ENCODE measurements at regions not wholly inside any gene's neighbourhood (a gene's known extent, or its start where the extent isn't known, plus 50 kb on each side); places are given as distances from the start of the nearest gene placed in this dataset.
"Not testable (repeated sequence)": the region's sequence is repeated elsewhere in the genome, so short reads cannot be mapped to it uniquely, and the experiment has no call there.

DNA sequence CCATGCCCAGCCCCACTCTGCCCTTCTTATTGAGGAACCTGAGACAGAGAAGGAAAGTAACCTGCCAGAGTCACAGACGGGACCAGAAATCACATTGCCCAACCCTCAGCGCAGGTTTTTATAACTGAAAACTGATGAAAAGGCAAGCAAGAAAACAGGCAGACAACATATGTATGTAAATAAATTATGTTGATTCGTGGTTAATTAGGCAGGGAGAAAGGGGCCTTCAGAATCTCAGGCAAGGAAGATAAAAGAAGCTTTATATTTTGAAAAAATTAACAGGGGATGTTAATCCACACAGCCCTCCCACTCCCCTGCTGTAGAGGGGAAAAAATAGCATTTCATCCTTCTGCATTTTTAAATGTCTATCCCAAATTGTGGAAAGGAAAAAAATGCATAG is 378.5 kb downstream of the PIK3C3 start:
- no peak for FAIRE-seq

GRCh38 chr18:42334931-42335330 is 379.9 kb downstream of the PIK3C3 start:
- TF ChIP-seq POLR2A (IDR thresholded peaks at IDR 0.05; ENCODE audit: low read depth, low read length) = no peak
- DNase-seq (ENCODE audit: insufficient read length, low spot score) (no peak), FAIRE-seq (no peak)

More for the DNA sequence above, 378.5 kb downstream of the PIK3C3 start:
- no peak for TF ChIP-seq POLR2A (IDR thresholded peaks at IDR 0.05; ENCODE audit: low read depth, low read length)
- no peak for TF ChIP-seq SPI1 (IDR thresholded peaks at IDR 0.05; ENCODE audit: low read depth, low read length)
- TF ChIP-seq POLR2AphosphoS5 (IDR thresholded peaks at IDR 0.05; ENCODE audit: low read depth, low read length) = no peak
- TF ChIP-seq PAX5 (IDR thresholded peaks at IDR 0.05; ENCODE audit: insufficient read depth, low read length, severe bottlenecking) = no peak
- DNase-seq (ENCODE audit: insufficient read length, low spot score) = no peak

DNA sequence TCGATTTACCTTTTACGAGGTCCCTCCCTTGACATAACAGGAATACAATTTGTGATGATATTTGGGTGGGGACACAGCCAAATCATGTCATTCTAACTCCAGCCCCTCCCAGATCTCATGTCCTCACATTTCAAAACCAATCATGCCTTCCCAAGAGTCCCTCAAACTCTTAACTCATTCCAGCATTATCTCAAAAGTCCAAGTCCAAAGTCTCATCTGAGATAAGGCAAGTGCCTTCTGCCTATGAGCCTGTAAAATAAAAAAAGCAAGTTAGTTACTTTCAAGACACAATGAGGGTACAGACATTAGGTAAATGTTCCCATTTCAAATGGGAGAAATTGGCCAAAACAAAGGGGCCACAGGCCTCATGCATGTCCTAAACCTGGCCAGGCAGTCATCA is 381.1 kb downstream of the PIK3C3 start:
- no peak for DNase-seq (ENCODE audit: insufficient read length, low spot score)
- TF ChIP-seq POLR2A (IDR thresholded peaks at IDR 0.05; ENCODE audit: low read depth, low read length) (no peak), POU2F2 (IDR thresholded peaks at IDR 0.05; ENCODE audit: low read depth, low read length) (no peak), TAF1 (IDR thresholded peaks at IDR 0.05; ENCODE audit: low read depth, low read length) (no peak), PAX5 (IDR thresholded peaks at IDR 0.05; ENCODE audit: insufficient read depth, low read length, severe bottlenecking) (no peak), POLR2AphosphoS5 (IDR thresholded peaks at IDR 0.05; ENCODE audit: low read depth, low read length) (no peak), SPI1 (IDR thresholded peaks at IDR 0.05; ENCODE audit: low read depth, low read length) (no peak)
- no peak for FAIRE-seq

GRCh38 chr18:42337337-42337736 is 382.3 kb downstream of the PIK3C3 start:
- not testable (repeated sequence) for FAIRE-seq; DNase-seq (ENCODE audit: insufficient read length, low spot score)

GRCh38 chr18:42338683-42339082 is 383.6 kb downstream of the PIK3C3 start:
- FAIRE-seq = no peak
- no peak for DNase-seq (ENCODE audit: insufficient read length, low spot score)
- TF ChIP-seq TAF1 (IDR thresholded peaks at IDR 0.05; ENCODE audit: low read depth, low read length) (no peak), POLR2AphosphoS5 (IDR thresholded peaks at IDR 0.05; ENCODE audit: low read depth, low read length) (no peak), POLR2A (IDR thresholded peaks at IDR 0.05; ENCODE audit: low read depth, low read length) (no peak), SPI1 (IDR thresholded peaks at IDR 0.05; ENCODE audit: low read depth, low read length) (no peak)

DNA sequence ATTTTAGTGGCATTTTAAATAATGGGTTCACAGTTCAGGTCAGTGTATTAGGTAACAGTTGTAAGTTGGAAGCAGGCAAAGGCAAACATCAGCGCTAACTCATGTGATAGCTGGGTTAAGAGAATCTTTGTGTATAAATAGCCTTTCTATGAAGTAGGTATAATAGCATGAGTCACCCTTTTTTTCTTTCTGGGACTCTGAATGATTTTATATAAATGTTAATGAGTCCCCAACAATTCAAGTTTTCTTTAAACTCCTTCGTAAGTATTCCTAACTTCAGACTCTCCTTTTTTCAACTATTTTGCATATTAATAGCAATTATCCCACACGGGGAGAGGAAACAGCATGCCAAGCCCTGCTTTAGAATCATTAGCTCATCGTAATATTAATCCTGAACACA is 384.3 kb downstream of the PIK3C3 start:
- DNase-seq (ENCODE audit: insufficient read length, low spot score) = no peak
- TF ChIP-seq POLR2AphosphoS5 (IDR thresholded peaks at IDR 0.05; ENCODE audit: low read depth, low read length) (no peak), SPI1 (IDR thresholded peaks at IDR 0.05; ENCODE audit: low read depth, low read length) (no peak)
- FAIRE-seq = no peak

DNA sequence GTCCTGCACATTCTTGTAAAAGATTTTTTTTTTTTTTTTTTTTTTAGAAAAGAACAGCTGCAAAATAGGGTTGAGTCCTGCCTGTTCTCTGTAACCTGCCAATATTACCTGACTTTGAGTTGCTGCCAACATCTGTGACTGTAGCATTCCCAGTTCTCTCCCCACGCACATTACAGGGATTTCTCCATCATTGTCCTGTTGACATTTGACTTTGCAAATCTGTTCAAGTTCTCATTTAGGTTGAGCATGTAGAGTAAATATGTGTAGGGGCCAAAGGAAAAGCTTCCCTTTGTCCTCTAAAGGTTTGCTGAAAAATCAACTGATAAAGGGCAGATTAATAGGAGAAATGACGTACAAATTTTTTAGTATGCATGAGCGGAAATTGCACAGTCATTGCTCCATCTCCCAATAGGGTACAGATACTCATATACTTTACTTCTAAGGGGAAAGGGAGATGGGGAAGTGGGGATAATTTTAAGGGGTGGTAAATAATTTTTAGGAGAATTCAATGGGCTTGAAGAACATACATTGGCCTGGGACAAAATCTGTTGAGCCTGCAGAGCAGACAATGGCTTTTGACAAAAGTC is 385.5 kb downstream of the PIK3C3 start:
- TF ChIP-seq PAX5 (IDR thresholded peaks at IDR 0.05; ENCODE audit: insufficient read depth, low read length, severe bottlenecking) (no peak), SPI1 (IDR thresholded peaks at IDR 0.05; ENCODE audit: low read depth, low read length) (no peak), POU2F2 (IDR thresholded peaks at IDR 0.05; ENCODE audit: low read depth, low read length) (no peak)
- DNase-seq (ENCODE audit: insufficient read length, low spot score) = no peak
- no peak for FAIRE-seq

- FAIRE-seq (no peak), DNase-seq (ENCODE audit: insufficient read length, low spot score) (no peak)
- TF ChIP-seq PAX5 (IDR thresholded peaks at IDR 0.05; ENCODE audit: insufficient read depth, low read length, severe bottlenecking) (no peak), POLR2A (IDR thresholded peaks at IDR 0.05; ENCODE audit: low read depth, low read length) (no peak), SPI1 (IDR thresholded peaks at IDR 0.05; ENCODE audit: low read depth, low read length) (no peak), TAF1 (IDR thresholded peaks at IDR 0.05; ENCODE audit: low read depth, low read length) (no peak), POLR2AphosphoS5 (IDR thresholded peaks at IDR 0.05; ENCODE audit: low read depth, low read length) (no peak), POU2F2 (IDR thresholded peaks at IDR 0.05; ENCODE audit: low read depth, low read length) (no peak)
Measured at GRCh38 chr18:42341423-42341822, 386.4 kb downstream of the PIK3C3 start.

GRCh38 chr18:42348722-42349121 is 393.7 kb downstream of the PIK3C3 start:
- no peak for TF ChIP-seq POLR2A (IDR thresholded peaks at IDR 0.05; ENCODE audit: low read depth, low read length)
- TF ChIP-seq PAX5 (IDR thresholded peaks at IDR 0.05; ENCODE audit: insufficient read depth, low read length, severe bottlenecking) = no peak
- TF ChIP-seq TAF1 (IDR thresholded peaks at IDR 0.05; ENCODE audit: low read depth, low read length) = no peak
- no peak for TF ChIP-seq POU2F2 (IDR thresholded peaks at IDR 0.05; ENCODE audit: low read depth, low read length)
- no peak for TF ChIP-seq SPI1 (IDR thresholded peaks at IDR 0.05; ENCODE audit: low read depth, low read length)
- TF ChIP-seq POLR2AphosphoS5 (IDR thresholded peaks at IDR 0.05; ENCODE audit: low read depth, low read length) = no peak
- DNase-seq (ENCODE audit: insufficient read length, low spot score) (no peak), FAIRE-seq (no peak)

DNA sequence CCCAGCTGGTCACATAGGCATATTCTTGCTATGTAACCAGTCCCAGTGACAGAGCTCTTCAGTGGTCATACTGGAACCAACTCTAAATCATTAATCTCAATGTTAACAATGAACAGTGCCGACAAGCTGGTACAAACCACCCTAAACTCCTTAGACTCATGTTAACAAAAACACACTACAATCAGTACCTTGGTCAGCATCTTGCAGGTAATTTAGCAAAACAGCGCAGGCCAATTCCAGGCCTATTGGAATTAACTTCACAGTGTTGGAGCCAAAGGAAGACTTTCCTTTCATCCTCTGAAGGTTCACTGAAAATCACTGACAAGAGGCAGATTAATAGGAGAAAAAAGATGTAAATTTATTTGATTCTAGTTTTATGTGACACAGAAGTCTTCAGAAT is 396.4 kb downstream of the PIK3C3 start:
- no peak for TF ChIP-seq POU2F2 (IDR thresholded peaks at IDR 0.05; ENCODE audit: low read depth, low read length)
- TF ChIP-seq POLR2AphosphoS5 (IDR thresholded peaks at IDR 0.05; ENCODE audit: low read depth, low read length) = no peak
- TF ChIP-seq POLR2A (IDR thresholded peaks at IDR 0.05; ENCODE audit: low read depth, low read length) = no peak
- TF ChIP-seq PAX5 (IDR thresholded peaks at IDR 0.05; ENCODE audit: insufficient read depth, low read length, severe bottlenecking) = no peak
- TF ChIP-seq SPI1 (IDR thresholded peaks at IDR 0.05; ENCODE audit: low read depth, low read length) = no peak
- TF ChIP-seq TAF1 (IDR thresholded peaks at IDR 0.05; ENCODE audit: low read depth, low read length) = no peak
- no peak for FAIRE-seq

GRCh38 chr18:42360716-42361115 is 405.7 kb downstream of the PIK3C3 start:
- no peak for TF ChIP-seq SPI1 (IDR thresholded peaks at IDR 0.05; ENCODE audit: low read depth, low read length)
- TF ChIP-seq POU2F2 (IDR thresholded peaks at IDR 0.05; ENCODE audit: low read depth, low read length) = no peak
- TF ChIP-seq POLR2AphosphoS5 (IDR thresholded peaks at IDR 0.05; ENCODE audit: low read depth, low read length) = no peak
- no peak for TF ChIP-seq PAX5 (IDR thresholded peaks at IDR 0.05; ENCODE audit: insufficient read depth, low read length, severe bottlenecking)
- TF ChIP-seq POLR2A (IDR thresholded peaks at IDR 0.05; ENCODE audit: low read depth, low read length) = no peak
- TF ChIP-seq TAF1 (IDR thresholded peaks at IDR 0.05; ENCODE audit: low read depth, low read length) = no peak
- DNase-seq (ENCODE audit: insufficient read length, low spot score) (no peak), FAIRE-seq (no peak)

More for the DNA sequence above, 396.4 kb downstream of the PIK3C3 start:
- no peak for DNase-seq (ENCODE audit: insufficient read length, low spot score)
